IMR-90 (cell line): ENCODE measurements at regions not wholly inside any gene's neighbourhood (a gene's known extent, or its start where the extent isn't known, plus 50 kb on each side); places are given as distances from the start of the nearest gene placed in this dataset.

Experiments
- ATAC-seq: fragments of 200-7000 bp; cut with Tn5 transposase; 2 replicates; pipeline ENCODE4 v1.9.1; 2020; ENCODE audit warnings: low read depth, mild to moderate bottlenecking, moderate library complexity
- BruUV-seq: library from RNA; stranded (reverse); fragments of 400-500 nt; replicated peaks from 2 replicates; lab custom pipeline; 2021; lab: Mats Ljungman, UMichigan
- CTCF ChIA-PET: fragments of 300-600 bp; formaldehyde crosslinking; extraction: SDS; loops from one replicate; lab custom pipeline; 2021; ENCODE audit warnings: antibody characterized with exemption; lab: Yijun Ruan, JAX
- POLR2A ChIA-PET: fragments of 300-600 bp; sonication (Branson Sonifier 250); formaldehyde crosslinking; loops from one replicate; lab custom pipeline; 2022; ENCODE audit warnings: antibody characterized with exemption; ENCODE audit not compliant: unreplicated experiment; lab: Charles Lee
- DNase-seq: peaks from one replicate; pipeline ENCODE4 v3.0.0; 2013
- H2AFZ ChIP-seq: replicated peaks from 2 replicates; pipeline ENCODE3; 2013; ENCODE audit warnings: low read length, mild to moderate bottlenecking; ENCODE audit not compliant: poor library complexity
- H2AK5ac ChIP-seq: 2 replicates; pipeline ENCODE4 v1.6.1; 2013; ENCODE audit warnings: low read depth, low read length, inconsistent platforms
- H2AK9ac ChIP-seq: replicated peaks from 2 replicates; pipeline ENCODE3; 2013; ENCODE audit warnings: mild to moderate bottlenecking, low read depth, low read length, moderate library complexity; ENCODE audit not compliant: poor library complexity
- H2BK120ac ChIP-seq: 2 replicates; pipeline ENCODE4 v1.6.1; 2013; ENCODE audit warnings: low read depth, low read length, inconsistent platforms
- H2BK15ac ChIP-seq: 3 replicates; pipeline ENCODE4 v1.6.1; 2013; ENCODE audit warnings: low read depth, low read length, inconsistent platforms
- H2BK20ac ChIP-seq: 2 replicates; pipeline ENCODE4 v1.6.1; 2013; ENCODE audit warnings: low read depth, mild to moderate bottlenecking, inconsistent platforms, low read length, moderate library complexity
- H2BK5ac ChIP-seq: 2 replicates; pipeline ENCODE4 v1.6.1; 2013; ENCODE audit warnings: mild to moderate bottlenecking, low read depth, low read length, inconsistent platforms; ENCODE audit not compliant: poor library complexity, severe bottlenecking
- H3K14ac ChIP-seq: replicated peaks from 2 replicates; pipeline ENCODE4 v1.6.1; 2013; ENCODE audit warnings: low read depth, low read length, inconsistent platforms
- H3K18ac ChIP-seq: 2 replicates; pipeline ENCODE4 v1.6.1; 2013; ENCODE audit warnings: low read depth, low read length, control low read depth
- H3K23ac ChIP-seq: 2 replicates; pipeline ENCODE4 v1.6.1; 2013; ENCODE audit warnings: low read depth, low read length, inconsistent platforms
- H3K27ac ChIP-seq: 2 replicates; pipeline ENCODE4 v1.5.1; 2013; ENCODE audit warnings: mild to moderate bottlenecking, control low read depth, low read length; ENCODE audit not compliant: insufficient read depth
- H3K27me3 ChIP-seq: 2 replicates; pipeline ENCODE4 v1.6.1; 2013; ENCODE audit warnings: low read length; ENCODE audit not compliant: control insufficient read depth, insufficient read depth
- H3K36me3 ChIP-seq: 2 replicates; pipeline ENCODE4 v1.6.1; 2013; ENCODE audit warnings: low read length, mixed read lengths; ENCODE audit not compliant: control insufficient read depth, insufficient read depth
- H3K4ac ChIP-seq: 2 replicates; pipeline ENCODE4 v1.6.1; 2013; ENCODE audit warnings: low read depth, low read length, inconsistent platforms
- H3K4me1 ChIP-seq: 2 replicates; pipeline ENCODE4 v1.6.1; 2013; ENCODE audit warnings: low read length, mixed read lengths; ENCODE audit not compliant: control insufficient read depth, insufficient read depth
- H3K4me2 ChIP-seq: 2 replicates; pipeline ENCODE4 v1.6.1; 2013; ENCODE audit warnings: low read depth, mild to moderate bottlenecking, control low read depth, low read length, moderate library complexity
- H3K4me3 ChIP-seq: 2 replicates; pipeline ENCODE4 v1.5.1; 2013; ENCODE audit warnings: low read depth, mild to moderate bottlenecking, control low read depth, low read length, moderate library complexity; ENCODE audit not compliant: insufficient read depth
- H3K56ac ChIP-seq: 2 replicates; pipeline ENCODE4 v1.6.1; 2013; ENCODE audit warnings: low read length, inconsistent platforms; ENCODE audit not compliant: insufficient read depth; ENCODE audit errors: extremely low read depth
- H3K79me1 ChIP-seq, 2 experiments: 2 replicates each; pipeline ENCODE4 v1.6.1; 2013; ENCODE audit warnings: low read length in 2 of 2, inconsistent platforms in 1 of 2, low read depth in 1 of 2
- H3K9ac ChIP-seq: 2 replicates; pipeline ENCODE4 v1.6.1; 2013; ENCODE audit warnings: low read depth, low read length, control low read depth
- H3K9me1 ChIP-seq: 2 replicates; pipeline ENCODE4 v1.6.1; 2013; ENCODE audit warnings: low read length, inconsistent platforms; ENCODE audit not compliant: insufficient read depth
- H3K9me3 ChIP-seq: 2 replicates; pipeline ENCODE4 v1.6.1; 2013; ENCODE audit warnings: low read length; ENCODE audit not compliant: control insufficient read depth, insufficient read depth
- H4K20me1 ChIP-seq: 2 replicates; pipeline ENCODE4 v1.6.1; 2013; ENCODE audit warnings: low read length, inconsistent platforms; ENCODE audit not compliant: insufficient read depth
- H4K5ac ChIP-seq: 2 replicates; pipeline ENCODE4 v1.6.1; 2013; ENCODE audit warnings: mild to moderate bottlenecking, low read depth, low read length, control low read depth
- H4K8ac ChIP-seq, 2 experiments: 2 replicates each; pipeline ENCODE4 v1.6.1; 2013; ENCODE audit warnings: low read depth in 2 of 2, low read length in 2 of 2, control low read depth in 1 of 2, inconsistent platforms in 1 of 2
- H4K91ac ChIP-seq: 2 replicates; pipeline ENCODE4 v1.6.1; 2013; ENCODE audit warnings: low read depth, low read length, inconsistent platforms; ENCODE audit not compliant: insufficient read depth
- NFE2L2 ChIP-seq: fragments of 150-350 bp; IDR thresholded peaks from 2 replicates; pipeline ENCODE4 v1.6.1; 2016; ENCODE audit warnings: low read depth, mild to moderate bottlenecking, low read length
- POLR2A ChIP-seq: IDR thresholded peaks from 2 replicates; pipeline ENCODE4 v1.6.1; 2012; ENCODE audit warnings: mild to moderate bottlenecking, low read depth, low read length
- RFX5 ChIP-seq: IDR thresholded peaks from 2 replicates; pipeline ENCODE4 v1.8.0; 2012; ENCODE audit warnings: low read depth, mild to moderate bottlenecking, low read length, moderate library complexity
- WGBS, 2 experiments: methylation state at CpG; one replicate each; pipeline versions ENCODE4 v1.1.5 to v1.1.7; 2013; ENCODE audit warnings: missing lambda C conversion rate in 2 of 2; ENCODE audit not compliant: insufficient read length in 1 of 2; ENCODE audit errors: extremely low coverage in 2 of 2; 5-methylcytosine and 5-hydroxymethylcytosine counted together
- dilution Hi-C: fragments of 300-500 bp; cut with HindIII; formaldehyde crosslinking; loops from one replicate; pipeline ENCODE4 v1.14.3; 2018; ENCODE audit warnings: low sequenced_read_pairs; ENCODE audit not compliant: unreplicated experiment
- in situ Hi-C: fragments of 300-500 bp; cut with MboI; formaldehyde crosslinking; loops from 3 replicates; pipeline ENCODE4 v1.14.3; 2019; ENCODE audit warnings: low sequenced_read_pairs, inconsistent platforms, mixed read lengths
- intact Hi-C: fragments of 100-400 bp; cut with micrococcal nuclease; formaldehyde crosslinking; loops from 2 replicates; pipeline ENCODE4 v1.10.0; 2022
- TF ChIP-seq, protein P1 (sequence below): conservative IDR thresholded peaks from 2 replicates; pipeline ENCODE4 v1.5.1; 2012; ENCODE audit warnings: mild to moderate bottlenecking, low read depth, low read length, improper control_type of control experiment

DNA sequence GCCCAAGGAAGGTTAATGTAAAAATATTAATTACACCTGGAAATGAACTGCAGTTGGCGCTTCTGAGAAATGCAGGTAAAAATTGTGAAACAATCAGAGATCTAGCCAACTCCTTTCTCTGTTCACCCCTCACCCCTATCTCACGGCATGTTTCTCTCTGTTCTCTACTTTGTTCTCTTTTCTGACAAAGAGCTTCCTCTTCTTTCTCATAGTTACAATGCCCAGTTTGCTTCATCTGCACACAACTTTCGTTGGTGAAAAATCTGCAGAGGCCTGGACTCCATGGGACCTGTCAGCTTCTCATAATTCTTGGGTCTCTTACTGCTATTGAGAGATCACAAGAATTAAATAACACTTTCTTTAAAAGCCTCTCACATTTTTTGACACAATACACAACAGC lies 212.9 kb upstream of the LRRN1 start:
- Histone ChIP-seq H3K56ac (no peak overlapping the region), H3K79me1 (no peaks in the 10 kb centered on the region), H3K4ac (no peak overlapping the region), H2AK9ac (no peak overlapping the region), H4K20me1 (no peaks in the 10 kb centered on the region), H3K4me2 (no peak overlapping the region), H3K9me1 (no peaks in the 10 kb centered on the region), H4K8ac (no peak overlapping the region), H3K14ac (no peak overlapping the region), H2BK15ac (no peak overlapping the region), H2BK20ac (no peak overlapping the region), H3K27ac (no peak overlapping the region), H3K18ac (no peak overlapping the region), H2AK5ac (no peak overlapping the region), H3K9me3 (0 out of 2 replicates have a peak, but pooled peaks cover 2% of the 10 kb centered on the region), H3K9ac (no peak overlapping the region), H3K4me3 (no peak overlapping the region), H3K23ac (no peak overlapping the region), H3K4me1 (no peaks in the 10 kb centered on the region), H3K27me3 (no peaks in the 10 kb centered on the region), H4K91ac (no peak overlapping the region), H4K5ac (no peak overlapping the region), H3K36me3 (no peaks in the 10 kb centered on the region), H2BK120ac (no peak overlapping the region), H2AFZ (no peak overlapping the region), H2BK5ac (no peak overlapping the region)
- TF ChIP-seq NFE2L2 (no peak), RFX5 (no peak), POLR2A (no peak)
- TF ChIP-seq, protein P1, sequence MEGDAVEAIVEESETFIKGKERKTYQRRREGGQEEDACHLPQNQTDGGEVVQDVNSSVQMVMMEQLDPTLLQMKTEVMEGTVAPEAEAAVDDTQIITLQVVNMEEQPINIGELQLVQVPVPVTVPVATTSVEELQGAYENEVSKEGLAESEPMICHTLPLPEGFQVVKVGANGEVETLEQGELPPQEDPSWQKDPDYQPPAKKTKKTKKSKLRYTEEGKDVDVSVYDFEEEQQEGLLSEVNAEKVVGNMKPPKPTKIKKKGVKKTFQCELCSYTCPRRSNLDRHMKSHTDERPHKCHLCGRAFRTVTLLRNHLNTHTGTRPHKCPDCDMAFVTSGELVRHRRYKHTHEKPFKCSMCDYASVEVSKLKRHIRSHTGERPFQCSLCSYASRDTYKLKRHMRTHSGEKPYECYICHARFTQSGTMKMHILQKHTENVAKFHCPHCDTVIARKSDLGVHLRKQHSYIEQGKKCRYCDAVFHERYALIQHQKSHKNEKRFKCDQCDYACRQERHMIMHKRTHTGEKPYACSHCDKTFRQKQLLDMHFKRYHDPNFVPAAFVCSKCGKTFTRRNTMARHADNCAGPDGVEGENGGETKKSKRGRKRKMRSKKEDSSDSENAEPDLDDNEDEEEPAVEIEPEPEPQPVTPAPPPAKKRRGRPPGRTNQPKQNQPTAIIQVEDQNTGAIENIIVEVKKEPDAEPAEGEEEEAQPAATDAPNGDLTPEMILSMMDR: no peak
- no TSS peak for BruUV-seq
- no peak for DNase-seq
- in situ Hi-C loops: no loop called here
- ChIA-PET CTCF (no interaction called here), POLR2A (no interaction called here)
- no peak for ATAC-seq
- intact Hi-C loops: no loop called here
- 0% methylated on average over 1 of the region's 3 CpGs; no CpG with 5 or more reads in 1 of the 2 experiments for WGBS, 2 experiments
- dilution Hi-C loops: no loop called here
